Psoas muscle (tissue), 7 donors: ENCODE measurements at regions not wholly inside any gene's neighbourhood (a gene's known extent, or its start where the extent isn't known, plus 50 kb on each side); places are given as distances from the start of the nearest gene placed in this dataset.
A peak's percentile ranks its signal among the peaks of the same experiment; 100 is the strongest.

ENCODE experiments used
- ATAC-seq, 4 donors: fragments of 200-7000 bp; cut with Tn5 transposase; one replicate each; pipeline ENCODE4 v1.9.1; 2020; ENCODE audit warnings: moderate library complexity in 3 of 4, mild to moderate bottlenecking in 2 of 4
- DNase-seq, 2 donors: peaks; one replicate each; pipeline ENCODE4 v3.0.0-alpha.2; 2020
- H3K27ac ChIP-seq: fragments of 200-600 bp; one replicate; pipeline ENCODE4 v1.8.0; 2022
- H3K27me3 ChIP-seq, 3 donors: fragments of 200-600 bp in 1 of 3; one replicate each; pipeline versions ENCODE4 v1.6.1 to v1.8.0; 2013 to 2022; ENCODE audit warnings: low read length in 2 of 3, mild to moderate bottlenecking in 2 of 3, moderate library complexity in 1 of 3; ENCODE audit not compliant: insufficient read depth in 3 of 3
- H3K36me3 ChIP-seq, 2 donors: fragments of 200-600 bp in 1 of 2; one replicate each; pipeline versions ENCODE4 v1.6.1 to v1.8.0; 2013 to 2022; ENCODE audit warnings: low read depth in 1 of 2, mild to moderate bottlenecking in 1 of 2, moderate library complexity in 1 of 2; ENCODE audit not compliant: insufficient read depth in 1 of 2
- H3K4me1 ChIP-seq: fragments of 200-600 bp; one replicate; pipeline ENCODE4 v1.8.0; 2022
- H3K4me3 ChIP-seq: fragments of 200-600 bp; one replicate; pipeline ENCODE4 v1.8.0; 2022; ENCODE audit warnings: mild to moderate bottlenecking
- H3K9me3 ChIP-seq: fragments of 200-600 bp; one replicate; pipeline ENCODE4 v1.8.0; 2022
- WGBS, 3 donors: extraction: QIAGEN DNeasy Blood & Tissue Kit; methylation state at CpG; one replicate each; pipeline versions ENCODE4 v1.1.6 to v1.1.7; 2013; 5-methylcytosine and 5-hydroxymethylcytosine counted together
- intact Hi-C, 2 donors: fragments of 100-400 bp; cut with DNase I; formaldehyde crosslinking; loops; one replicate each; pipeline versions ENCODE4 v1.11.0 to v1.14.2; 2022
- TF ChIP-seq, protein P1 (sequence below): fragments of 200-600 bp; IDR thresholded peaks from one replicate; pipeline ENCODE4 v1.8.0; 2022; ENCODE audit warnings: antibody characterized with exemption
- donor health status: healthy with polysubstance abuse.
- donor health status: DM: no; HTN: no; CAD: no; lungs with moderate emphysema.
- donor health status: Bipolar disorder and iron deficiency.
- donor health status: healthy.
- donor health status: DM: yes; HTN: yes; CAD: no.
- donor health status: DM: no; HTN: no; CAD: no.
- donor health status: DM: yes; HTN: yes; CAD: no.

DNA sequence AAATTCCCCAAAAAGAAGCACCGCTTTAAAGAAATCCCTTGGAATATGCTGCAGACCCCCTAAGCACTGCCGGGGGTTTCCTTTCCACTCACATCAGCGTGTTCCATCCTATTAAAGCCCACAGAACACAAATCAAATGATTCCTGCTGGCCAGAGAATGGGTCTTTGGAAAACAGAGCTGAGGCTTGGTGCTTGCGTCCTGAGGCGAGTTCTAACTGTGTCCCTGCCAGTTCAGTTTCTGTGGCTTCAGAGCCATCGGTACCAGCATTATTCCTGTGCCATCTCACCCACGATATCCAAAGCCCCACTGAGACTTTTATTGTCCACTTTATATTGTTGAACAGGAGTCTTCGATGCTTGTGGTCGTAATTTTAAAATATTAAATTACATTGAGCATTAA, 142.0 kb upstream of the SYT13 start:
- H3K27ac ChIP-seq = no peak overlapping the region
- WGBS, 3 donors = 62 to 65% (median 64%) methylated on average over 9 of the region's 9 CpGs
- TF ChIP-seq, protein P1, sequence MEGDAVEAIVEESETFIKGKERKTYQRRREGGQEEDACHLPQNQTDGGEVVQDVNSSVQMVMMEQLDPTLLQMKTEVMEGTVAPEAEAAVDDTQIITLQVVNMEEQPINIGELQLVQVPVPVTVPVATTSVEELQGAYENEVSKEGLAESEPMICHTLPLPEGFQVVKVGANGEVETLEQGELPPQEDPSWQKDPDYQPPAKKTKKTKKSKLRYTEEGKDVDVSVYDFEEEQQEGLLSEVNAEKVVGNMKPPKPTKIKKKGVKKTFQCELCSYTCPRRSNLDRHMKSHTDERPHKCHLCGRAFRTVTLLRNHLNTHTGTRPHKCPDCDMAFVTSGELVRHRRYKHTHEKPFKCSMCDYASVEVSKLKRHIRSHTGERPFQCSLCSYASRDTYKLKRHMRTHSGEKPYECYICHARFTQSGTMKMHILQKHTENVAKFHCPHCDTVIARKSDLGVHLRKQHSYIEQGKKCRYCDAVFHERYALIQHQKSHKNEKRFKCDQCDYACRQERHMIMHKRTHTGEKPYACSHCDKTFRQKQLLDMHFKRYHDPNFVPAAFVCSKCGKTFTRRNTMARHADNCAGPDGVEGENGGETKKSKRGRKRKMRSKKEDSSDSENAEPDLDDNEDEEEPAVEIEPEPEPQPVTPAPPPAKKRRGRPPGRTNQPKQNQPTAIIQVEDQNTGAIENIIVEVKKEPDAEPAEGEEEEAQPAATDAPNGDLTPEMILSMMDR = no peak
- H3K9me3 ChIP-seq = no peaks in the 10 kb centered on the region
- ATAC-seq (no peak), DNase-seq (no peak)
- peaks cover 0 to 3% (median 0%) of the 10 kb centered on the region in 3 donors for H3K27me3 ChIP-seq
- intact Hi-C loops = no loop called here
- no peaks in the 10 kb centered on the region for H3K4me1 ChIP-seq
- no peaks in the 10 kb centered on the region for H3K36me3 ChIP-seq
- no peak overlapping the region for H3K4me3 ChIP-seq

DNA sequence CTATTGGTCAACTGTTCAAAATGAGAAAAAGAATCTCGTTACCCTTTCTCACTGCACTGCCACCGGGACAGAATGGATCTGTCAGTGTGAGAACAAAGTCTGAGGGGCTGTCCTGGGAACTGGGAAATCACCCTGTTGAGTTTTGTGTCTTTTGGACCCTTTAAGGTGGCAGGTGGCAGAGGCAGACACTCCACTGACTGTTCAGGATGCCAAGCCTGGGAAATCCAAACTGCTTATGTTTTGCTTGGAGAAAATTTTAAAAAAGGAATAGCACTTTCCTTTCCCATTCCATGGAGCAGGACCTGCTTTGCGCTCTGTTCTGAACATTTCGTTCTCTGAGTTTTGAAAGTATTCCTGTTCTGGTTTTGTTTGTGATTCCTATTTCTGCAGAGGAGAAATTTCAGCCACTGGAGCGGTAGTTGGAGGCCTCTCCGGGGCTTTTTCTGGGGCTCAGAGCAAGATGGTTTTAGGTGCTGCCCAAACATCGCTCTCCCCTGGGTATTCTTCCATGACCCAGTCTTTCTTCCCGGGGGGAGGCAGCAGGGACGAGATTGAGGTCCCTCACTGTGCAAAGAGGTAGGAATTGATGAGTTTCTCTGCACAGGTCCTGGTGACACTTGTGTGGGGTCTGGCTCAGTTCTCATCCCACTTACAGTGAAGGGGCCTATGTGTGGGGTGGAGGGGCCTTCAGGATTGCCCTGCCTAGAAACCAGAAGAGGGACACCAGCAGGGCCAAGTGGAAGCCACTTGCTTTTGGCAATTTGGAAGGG, 138.5 kb upstream of the SYT13 start:
- DNase-seq (no peak), ATAC-seq (no peak)
- Histone ChIP-seq H3K27me3 (peaks cover 0 to 10% (median 0%) of the 10 kb centered on the region in 3 donors), H3K4me1 (no peaks in the 10 kb centered on the region), H3K4me3 (no peak overlapping the region), H3K9me3 (no peaks in the 10 kb centered on the region), H3K27ac (no peak overlapping the region), H3K36me3 (no peaks in the 10 kb centered on the region)
- TF ChIP-seq, protein P1 = no peak
- WGBS, 3 donors = 78 to 86% (median 83%) methylated on average over 9 of the region's 9 CpGs
- intact Hi-C loops = no loop called here

DNA sequence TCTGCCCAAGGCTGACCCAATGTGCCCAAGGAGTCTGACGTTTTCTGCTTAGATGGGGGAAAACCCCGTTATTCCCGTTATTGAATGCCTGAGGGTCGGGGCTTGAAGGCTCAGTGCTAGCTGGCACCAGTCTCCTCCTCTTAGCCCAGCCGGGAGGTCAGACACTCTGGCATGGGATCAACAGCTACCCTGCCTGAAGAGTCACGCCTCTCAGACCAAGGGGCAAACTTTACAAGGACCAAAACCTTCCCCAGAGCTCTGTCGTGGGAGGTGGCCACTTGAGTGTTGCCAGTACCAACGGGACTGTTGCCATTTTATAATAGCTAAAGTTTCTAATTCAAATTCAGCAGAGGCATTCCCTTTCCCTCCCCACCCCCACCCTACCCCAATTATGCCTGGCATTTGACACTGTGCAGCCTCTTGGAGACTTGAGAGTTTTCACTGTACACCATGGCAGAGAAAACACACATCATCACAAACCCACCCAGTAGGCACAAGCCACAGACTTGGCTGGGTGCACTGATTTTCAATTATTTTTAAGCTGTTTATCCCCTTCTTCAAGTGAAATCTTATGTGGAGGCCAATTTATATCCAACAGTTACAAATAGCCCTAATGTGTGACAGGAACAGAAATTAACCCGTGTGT, 137.5 kb upstream of the SYT13 start:
- Histone ChIP-seq H3K4me3 (no peak overlapping the region), H3K27me3 (peaks cover 0 to 10% (median 0%) of the 10 kb centered on the region in 3 donors), H3K27ac (no peak overlapping the region), H3K9me3 (no peaks in the 10 kb centered on the region), H3K4me1 (no peaks in the 10 kb centered on the region), H3K36me3 (no peaks in the 10 kb centered on the region)
- WGBS, 3 donors = 23 to 28% (median 24%) methylated on average over 9 of the region's 9 CpGs
- intact Hi-C loops = no loop called here
- no peak for DNase-seq
- no peak for ATAC-seq
- TF ChIP-seq, protein P1 = no peak

- intact Hi-C loops = no loop called here
- H3K9me3 ChIP-seq = no peaks in the 10 kb centered on the region
- ATAC-seq (no peak), DNase-seq (peak in 1 of 2 donors; percentile 23)
- no peaks in the 10 kb centered on the region for H3K36me3 ChIP-seq
- H3K4me3 ChIP-seq = no peak overlapping the region
- peaks cover 0 to 10% (median 0%) of the 10 kb centered on the region in 3 donors for H3K27me3 ChIP-seq
- H3K4me1 ChIP-seq = no peaks in the 10 kb centered on the region
- no peak overlapping the region for H3K27ac ChIP-seq
- TF ChIP-seq, protein P1 = no peak
- 52 to 66% (median 53%) methylated on average over 6 of the region's 6 CpGs for WGBS, 3 donors
Observed at GRCh38 chr11:45423036-45423435, 136.9 kb upstream of the SYT13 start.
